ENCODE measurements at regions not wholly inside any gene's neighbourhood (a gene's known extent, or its start where the extent isn't known, plus 50 kb on each side); places are given as distances from the start of the nearest gene placed in this dataset.

DNA sequence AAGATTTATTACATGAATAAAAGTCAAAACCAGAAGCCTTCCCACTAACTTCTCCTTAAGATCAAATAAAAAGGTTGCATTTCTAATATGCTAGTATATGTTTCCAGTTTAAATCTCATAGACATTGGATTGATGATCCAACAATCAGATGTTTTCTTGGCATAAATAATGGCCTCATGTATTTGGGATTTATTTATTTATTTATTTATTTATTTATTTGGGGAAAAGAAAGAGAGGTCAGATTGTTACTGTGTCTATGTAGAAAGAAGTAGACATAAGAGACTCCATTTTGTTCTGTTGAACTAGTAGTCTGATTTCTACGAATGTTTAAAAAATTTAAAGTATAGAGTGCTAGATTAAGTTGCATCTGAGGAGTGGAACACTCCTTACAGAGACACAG lies 422.4 kb downstream of the ADGRL2 start:
- H3K27me3 ChIP-seq = no peaks in the 10 kb centered on the region
- no peak overlapping the region for H3K27ac ChIP-seq
- H3K4me3 ChIP-seq = no peak overlapping the region
- peaks cover 5 to 35% (median 29%) of the 10 kb centered on the region in 3 donors for H3K4me1 ChIP-seq
- H3K36me3 ChIP-seq = no peaks in the 10 kb centered on the region
- 58 to 90% methylated on average over 1 of the region's 1 CpG for WGBS, 2 donors
- intact Hi-C loops (cut with DNase I) = no loop called here
- TF ChIP-seq, protein P1, sequence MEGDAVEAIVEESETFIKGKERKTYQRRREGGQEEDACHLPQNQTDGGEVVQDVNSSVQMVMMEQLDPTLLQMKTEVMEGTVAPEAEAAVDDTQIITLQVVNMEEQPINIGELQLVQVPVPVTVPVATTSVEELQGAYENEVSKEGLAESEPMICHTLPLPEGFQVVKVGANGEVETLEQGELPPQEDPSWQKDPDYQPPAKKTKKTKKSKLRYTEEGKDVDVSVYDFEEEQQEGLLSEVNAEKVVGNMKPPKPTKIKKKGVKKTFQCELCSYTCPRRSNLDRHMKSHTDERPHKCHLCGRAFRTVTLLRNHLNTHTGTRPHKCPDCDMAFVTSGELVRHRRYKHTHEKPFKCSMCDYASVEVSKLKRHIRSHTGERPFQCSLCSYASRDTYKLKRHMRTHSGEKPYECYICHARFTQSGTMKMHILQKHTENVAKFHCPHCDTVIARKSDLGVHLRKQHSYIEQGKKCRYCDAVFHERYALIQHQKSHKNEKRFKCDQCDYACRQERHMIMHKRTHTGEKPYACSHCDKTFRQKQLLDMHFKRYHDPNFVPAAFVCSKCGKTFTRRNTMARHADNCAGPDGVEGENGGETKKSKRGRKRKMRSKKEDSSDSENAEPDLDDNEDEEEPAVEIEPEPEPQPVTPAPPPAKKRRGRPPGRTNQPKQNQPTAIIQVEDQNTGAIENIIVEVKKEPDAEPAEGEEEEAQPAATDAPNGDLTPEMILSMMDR (IDR thresholded peaks at IDR 0.05) = no peak
- no peak for TF ChIP-seq POLR2A (IDR thresholded peaks at IDR 0.05)
- no peak for DNase-seq
- H3K9me3 ChIP-seq = no peaks in the 10 kb centered on the region

DNA sequence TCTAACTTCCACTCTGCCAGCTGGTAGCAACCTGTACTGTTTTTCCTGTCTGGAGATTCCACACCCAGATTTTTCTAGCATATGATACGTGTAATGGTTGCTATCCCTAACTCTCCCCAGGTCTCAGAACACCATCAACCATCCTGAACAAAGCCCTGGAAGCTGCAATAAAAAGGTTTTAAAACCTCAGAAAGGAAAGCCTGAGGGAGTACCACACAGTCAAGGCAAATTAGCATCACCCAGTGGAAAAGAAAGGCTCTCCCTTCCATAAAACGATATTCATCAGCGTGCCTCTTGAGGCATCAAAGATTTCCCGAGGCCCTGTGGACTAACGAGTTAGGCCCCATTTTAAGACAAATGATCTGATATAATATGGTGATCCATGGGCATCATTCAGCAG lies 421.0 kb downstream of the ADGRL2 start:
- no peak for DNase-seq
- intact Hi-C loops (cut with DNase I) = no loop called here
- 85 to 92% methylated on average over 5 of the region's 5 CpGs for WGBS, 2 donors

DNA sequence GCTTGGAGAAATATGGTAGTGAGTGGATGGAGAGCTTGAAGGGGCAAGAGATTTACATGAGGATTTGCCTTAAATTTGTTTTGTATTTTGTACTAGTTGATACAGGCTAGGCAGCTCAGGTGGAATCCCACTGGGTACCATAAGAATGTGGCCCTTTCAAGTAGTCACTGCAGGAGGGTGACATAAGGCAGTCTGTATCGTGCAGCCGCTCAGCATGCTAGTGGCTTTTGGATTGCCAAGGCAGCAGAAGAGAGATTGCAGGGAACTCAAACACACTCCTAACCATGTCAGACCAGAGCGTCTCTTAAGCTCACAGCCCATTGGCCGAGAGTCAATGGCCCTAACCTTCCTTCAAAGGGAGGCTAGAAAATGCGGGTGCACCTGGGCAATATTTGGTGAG lies 420.0 kb downstream of the ADGRL2 start:
- H3K27ac ChIP-seq = no peak overlapping the region
- no peak for TF ChIP-seq POLR2A (IDR thresholded peaks at IDR 0.05)
- TF ChIP-seq, protein P1 (IDR thresholded peaks at IDR 0.05) = no peak
- no peak for DNase-seq
- no peak overlapping the region for H3K4me3 ChIP-seq
- intact Hi-C loops (cut with DNase I) = no loop called here
- WGBS, 2 donors = 94 to 96% methylated on average over 4 to 5 of the region's 5 CpGs
- no peaks in the 10 kb centered on the region for H3K36me3 ChIP-seq
- H3K4me1 ChIP-seq = peaks cover 0 to 12% (median 9%) of the 10 kb centered on the region in 3 donors
- no peaks in the 10 kb centered on the region for H3K27me3 ChIP-seq
- H3K9me3 ChIP-seq = no peaks in the 10 kb centered on the region

More for the DNA sequence above, 421.0 kb downstream of the ADGRL2 start:
- Histone ChIP-seq H3K36me3 (no peaks in the 10 kb centered on the region), H3K27me3 (no peaks in the 10 kb centered on the region), H3K9me3 (no peaks in the 10 kb centered on the region), H3K4me3 (no peak overlapping the region), H3K4me1 (peaks cover 0 to 22% (median 19%) of the 10 kb centered on the region in 3 donors), H3K27ac (no peak overlapping the region)
- no peak for TF ChIP-seq POLR2A (IDR thresholded peaks at IDR 0.05)

DNA sequence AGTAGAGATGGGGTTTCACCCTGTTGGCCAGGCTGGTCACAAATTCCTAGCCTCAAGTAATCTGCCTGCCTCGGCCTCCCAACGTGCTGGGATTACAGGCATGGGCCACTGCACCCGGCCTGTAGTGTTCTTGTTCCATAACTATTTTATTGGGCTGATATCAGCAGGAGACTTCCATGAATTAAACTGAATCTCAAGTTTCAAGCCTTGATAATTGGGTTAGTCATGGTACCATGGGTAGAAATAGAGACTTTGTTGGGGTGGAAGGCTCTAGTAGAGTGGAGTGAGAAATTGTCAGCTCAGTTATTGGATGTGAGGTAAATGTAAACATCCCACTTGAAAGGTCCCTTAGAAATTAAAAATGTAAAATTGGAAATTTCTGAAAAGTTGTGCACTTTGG lies 419.1 kb downstream of the ADGRL2 start:
- WGBS, 2 donors = 86 to 88% methylated on average over 3 of the region's 3 CpGs
- H3K27me3 ChIP-seq = no peaks in the 10 kb centered on the region
- H3K9me3 ChIP-seq = no peaks in the 10 kb centered on the region
- H3K4me3 ChIP-seq = no peak overlapping the region
- no peak for DNase-seq
- no peaks in the 10 kb centered on the region for H3K36me3 ChIP-seq
- no peak for TF ChIP-seq POLR2A (IDR thresholded peaks at IDR 0.05)
- TF ChIP-seq, protein P1 (IDR thresholded peaks at IDR 0.05) = no peak
- no peak overlapping the region for H3K27ac ChIP-seq
- peaks cover 0 to 3% (median under 1%) of the 10 kb centered on the region in 3 donors for H3K4me1 ChIP-seq
- intact Hi-C loops (cut with DNase I) = no loop called here

DNA sequence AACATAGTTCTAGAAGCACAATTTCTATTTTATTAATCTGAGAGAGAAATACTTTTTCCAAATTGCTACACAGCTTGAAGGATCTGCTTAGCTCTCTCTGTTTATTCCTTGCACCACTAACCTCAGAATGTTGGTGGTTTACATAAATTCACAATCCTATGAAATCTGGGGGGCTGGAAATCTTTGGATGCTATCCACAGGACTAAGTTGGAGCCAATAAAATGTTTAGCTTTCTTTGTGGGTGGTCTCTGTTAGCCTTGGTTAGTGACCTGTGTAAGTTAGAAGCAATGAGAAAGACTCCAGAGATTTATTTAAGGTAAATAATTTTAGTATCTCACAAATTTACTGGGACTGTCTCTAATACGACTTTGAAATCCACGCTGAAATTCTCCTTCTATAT lies 418.1 kb downstream of the ADGRL2 start:
- intact Hi-C loops (cut with DNase I) = no loop called here
- no peaks in the 10 kb centered on the region for H3K9me3 ChIP-seq
- H3K36me3 ChIP-seq = no peaks in the 10 kb centered on the region
- WGBS, 2 donors = 85 to 89% methylated on average over 2 of the region's 2 CpGs
- no peak for DNase-seq
- H3K4me3 ChIP-seq = no peak overlapping the region
- H3K27me3 ChIP-seq = no peaks in the 10 kb centered on the region
- no peaks in the 10 kb centered on the region for H3K4me1 ChIP-seq
- no peak for TF ChIP-seq POLR2A (IDR thresholded peaks at IDR 0.05)
- TF ChIP-seq, protein P1 (IDR thresholded peaks at IDR 0.05) = no peak
- no peak overlapping the region for H3K27ac ChIP-seq

DNA sequence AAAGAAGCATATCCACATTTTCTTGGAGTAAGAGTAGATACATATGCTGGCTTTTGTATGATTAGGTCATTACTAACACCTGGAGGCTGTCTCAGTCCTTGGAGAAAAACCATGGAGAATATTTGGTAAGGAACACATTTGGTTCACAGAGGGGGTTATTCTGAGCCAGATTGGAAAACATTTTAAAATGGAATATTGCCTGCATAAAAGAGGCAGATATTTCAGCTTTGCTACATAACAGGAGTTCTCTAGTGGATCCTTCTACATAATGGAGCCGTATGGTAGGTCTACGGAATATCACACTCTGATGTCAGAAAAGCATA lies 415.1 kb downstream of the ADGRL2 start:
- intact Hi-C loops (cut with DNase I) = no loop called here
- no peak for DNase-seq
- 88 to 100% methylated on average over 2 of the region's 2 CpGs for WGBS, 2 donors
- no peaks in the 10 kb centered on the region for H3K27me3 ChIP-seq
- TF ChIP-seq, protein P1 (IDR thresholded peaks at IDR 0.05) = no peak
- no peak for TF ChIP-seq POLR2A (IDR thresholded peaks at IDR 0.05)
- H3K9me3 ChIP-seq = no peaks in the 10 kb centered on the region
- H3K4me3 ChIP-seq = no peak overlapping the region
- H3K36me3 ChIP-seq = no peaks in the 10 kb centered on the region
- H3K4me1 ChIP-seq = no peaks in the 10 kb centered on the region
- H3K27ac ChIP-seq = no peak overlapping the region
